MM.1S (cell line): ENCODE measurements at regions not wholly inside any gene's neighbourhood (a gene's known extent, or its start where the extent isn't known, plus 50 kb on each side); places are given as distances from the start of the nearest gene placed in this dataset.

Source experiments
- CTCF ChIP-seq: fragments of 300-600 bp; sonication (generic); IDR thresholded peaks from 2 replicates; pipeline ENCODE4 v1.5.1; 2016; ENCODE audit warnings: antibody characterized with exemption, low read length, mixed read lengths
- EZH2 ChIP-seq: fragments of 300-600 bp; sonication (generic); optimal IDR thresholded peaks from 2 replicates; pipeline ENCODE3; 2017; ENCODE audit warnings: low read depth, mild to moderate bottlenecking, antibody characterized with exemption, low read length, mixed read lengths

GRCh38 chr5:67873935-67874334 is 341.6 kb upstream of the PIK3R1 start:
- TF ChIP-seq CTCF (no peak), EZH2 (no peak)
